ENCODE measurements at regions not wholly inside any gene's neighbourhood (a gene's known extent, or its start where the extent isn't known, plus 50 kb on each side); places are given as distances from the start of the nearest gene placed in this dataset.
"Not testable (repeated sequence)": the region's sequence is repeated elsewhere in the genome, so short reads cannot be mapped to it uniquely, and the experiment has no call there.

DNA sequence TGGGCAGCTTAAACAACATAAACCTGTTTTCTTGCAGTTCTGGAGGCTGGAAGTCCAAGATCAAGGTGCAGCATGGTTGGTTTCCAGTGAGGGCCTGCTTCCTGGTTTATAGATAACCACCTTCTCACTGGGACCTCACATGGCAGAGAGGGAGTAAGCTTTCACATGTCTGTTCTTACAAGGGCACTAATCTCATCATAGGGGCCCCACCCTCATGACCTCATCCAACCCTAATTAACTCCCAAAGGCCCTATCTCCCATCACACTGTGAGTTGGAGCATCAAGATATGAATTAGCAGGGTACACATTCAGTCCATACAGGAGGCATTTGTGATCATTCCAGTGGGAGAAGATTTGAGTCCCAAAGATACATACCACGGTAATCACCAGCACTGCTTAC, 50.5 kb upstream of the GRIN2A start:
- DNase-seq (ENCODE audit: low read depth): no peak

DNA sequence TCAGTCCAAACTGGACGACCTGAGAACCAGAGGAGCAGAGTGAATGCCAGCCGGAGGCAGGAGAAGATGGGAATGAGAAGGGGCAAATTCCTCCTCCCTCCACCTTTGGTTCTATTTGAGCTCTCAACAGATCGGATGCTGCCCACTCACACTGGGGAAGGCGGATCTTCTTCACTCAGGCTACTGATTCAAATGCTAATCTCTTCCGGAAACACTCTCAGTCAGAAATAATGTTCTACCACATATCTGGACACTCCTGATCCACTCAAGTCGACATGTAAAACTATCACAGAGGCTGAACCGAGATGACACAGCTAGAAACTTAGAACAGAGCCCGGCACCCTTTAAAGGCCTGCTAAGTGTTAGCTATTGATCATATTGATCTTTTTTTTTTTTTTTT, 57.4 kb upstream of the GRIN2A start:
- DNase-seq (ENCODE audit: low read depth): no peak

DNA sequence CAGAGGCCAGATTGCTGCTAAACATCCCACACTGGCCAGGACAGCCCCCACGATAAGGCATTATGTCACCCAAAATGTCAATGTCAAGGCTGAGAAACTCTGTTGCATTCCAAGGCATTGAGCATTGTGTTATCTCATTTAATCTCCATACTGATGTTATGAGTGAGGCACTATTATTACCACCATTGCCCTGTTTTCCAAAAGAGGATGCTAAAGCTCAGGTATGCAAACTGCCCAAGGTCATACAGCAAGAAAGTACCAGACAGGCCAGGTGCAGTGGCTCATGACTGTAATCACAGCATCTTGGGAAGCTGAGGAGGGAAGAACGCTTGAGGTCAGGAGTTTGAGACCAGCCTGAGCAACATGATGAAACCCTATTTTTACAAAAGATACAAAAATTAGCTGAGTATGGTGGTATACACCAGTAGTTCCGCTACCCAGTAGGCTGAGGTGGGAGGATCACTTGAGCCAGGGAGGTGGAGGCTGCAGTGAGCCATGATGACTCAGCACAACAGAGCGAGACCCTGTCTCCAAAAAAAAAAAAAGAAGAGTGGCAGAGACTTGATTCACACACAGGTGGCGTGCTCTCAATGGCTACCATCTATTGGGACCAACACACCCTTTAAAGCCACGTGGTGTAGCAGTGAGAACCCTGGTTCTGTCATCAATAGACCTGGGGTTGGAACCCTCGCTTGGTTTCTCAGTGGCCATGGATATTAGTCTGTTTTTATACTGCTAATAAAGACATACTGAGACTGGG, 58.8 kb upstream of the GRIN2A start:
- no peak for DNase-seq (ENCODE audit: low read depth)

DNA sequence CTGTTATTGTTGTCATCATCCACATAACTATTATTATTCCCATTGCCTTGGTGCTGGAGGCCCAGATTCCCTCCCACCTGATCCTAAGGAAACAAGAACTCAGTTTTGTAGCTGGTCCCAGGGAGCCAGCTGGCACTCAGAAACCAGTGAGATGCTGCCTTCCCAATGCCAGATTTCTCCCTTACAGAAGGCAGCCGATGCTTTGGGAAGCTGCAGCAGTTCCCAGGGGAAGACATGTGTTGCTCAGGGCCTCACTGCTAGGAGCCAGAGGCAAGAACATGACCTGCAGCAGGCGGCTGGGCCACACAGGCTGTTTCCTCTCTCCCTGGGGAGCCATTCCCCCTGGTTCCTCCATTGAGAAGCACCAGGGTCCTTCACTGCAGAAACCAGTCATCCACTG, 59.9 kb upstream of the GRIN2A start:
- DNase-seq (ENCODE audit: low read depth): no peak

DNA sequence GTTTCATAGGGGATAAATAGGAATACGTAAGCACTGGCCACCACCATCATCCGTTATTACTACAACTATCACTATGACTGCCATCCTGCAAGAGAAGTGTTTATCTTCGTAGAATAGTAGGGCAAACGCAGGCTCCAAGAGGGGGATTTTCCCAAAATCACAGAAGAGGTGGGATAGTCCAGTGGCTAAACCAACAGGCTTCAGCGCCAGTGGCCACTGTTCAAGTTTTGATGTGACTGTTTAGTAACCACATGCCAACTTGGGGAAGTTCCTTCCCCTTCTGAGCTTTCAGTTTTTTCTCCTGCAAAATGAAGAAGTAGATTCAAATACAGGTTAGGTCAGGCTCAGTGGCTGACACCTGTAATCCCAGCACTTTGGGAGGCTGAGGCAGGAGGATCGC, 60.7 kb upstream of the GRIN2A start:
- DNase-seq (ENCODE audit: low read depth): no peak

DNA sequence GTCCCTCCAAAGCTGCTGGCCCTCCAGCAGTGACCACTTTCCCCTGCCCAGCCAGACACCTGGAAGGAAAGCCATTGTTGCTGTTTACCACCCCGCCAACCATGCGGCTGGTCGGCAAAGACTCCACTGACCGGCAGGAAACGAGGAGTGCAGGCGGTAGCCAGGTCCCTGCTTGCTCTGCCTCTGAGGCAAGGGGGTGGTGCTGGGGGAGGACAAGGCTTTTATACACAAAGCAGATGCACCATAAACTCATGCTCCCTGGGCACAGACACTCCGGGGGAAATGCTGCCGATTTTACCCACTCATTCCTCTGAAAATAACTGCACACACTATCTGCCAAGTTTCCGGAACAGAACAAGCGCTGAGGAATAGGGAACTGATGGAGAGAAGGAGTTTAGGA, 62.8 kb upstream of the GRIN2A start:
- no peak for DNase-seq (ENCODE audit: low read depth)

DNA sequence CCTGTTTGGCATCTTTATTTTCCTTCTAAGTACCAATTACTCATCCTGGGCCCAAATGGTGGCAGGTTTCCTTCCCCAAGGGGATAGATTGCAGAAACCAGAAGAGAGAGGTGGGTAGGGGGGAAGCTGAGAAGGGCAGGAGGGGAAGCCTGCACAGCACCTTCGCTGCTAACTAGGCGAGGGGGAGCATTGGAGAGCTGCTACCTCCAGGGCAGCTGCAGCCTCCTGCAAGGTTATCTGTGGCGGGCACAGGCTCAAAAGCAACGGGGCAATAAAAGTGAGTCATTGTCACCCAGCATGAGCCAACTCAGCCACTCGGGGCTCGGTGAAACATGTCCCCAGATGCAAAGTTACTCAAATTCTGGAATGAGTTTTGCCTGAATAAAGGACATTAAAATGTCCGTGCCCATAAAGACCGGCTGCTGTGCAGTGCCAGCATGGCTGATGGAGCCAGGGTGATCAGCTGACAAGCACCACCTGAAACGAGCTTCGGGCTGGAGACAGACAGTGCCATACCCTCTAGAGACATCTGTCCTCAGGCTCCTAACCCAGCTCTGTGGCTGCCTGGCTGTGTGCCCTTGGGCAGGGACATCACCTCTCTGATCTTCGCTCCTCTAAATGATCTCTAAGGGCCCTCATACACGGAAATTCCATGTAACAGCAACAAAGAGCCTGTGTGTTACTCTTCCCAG, 68.1 kb upstream of the GRIN2A start:
- no peak for DNase-seq (ENCODE audit: low read depth)

DNA sequence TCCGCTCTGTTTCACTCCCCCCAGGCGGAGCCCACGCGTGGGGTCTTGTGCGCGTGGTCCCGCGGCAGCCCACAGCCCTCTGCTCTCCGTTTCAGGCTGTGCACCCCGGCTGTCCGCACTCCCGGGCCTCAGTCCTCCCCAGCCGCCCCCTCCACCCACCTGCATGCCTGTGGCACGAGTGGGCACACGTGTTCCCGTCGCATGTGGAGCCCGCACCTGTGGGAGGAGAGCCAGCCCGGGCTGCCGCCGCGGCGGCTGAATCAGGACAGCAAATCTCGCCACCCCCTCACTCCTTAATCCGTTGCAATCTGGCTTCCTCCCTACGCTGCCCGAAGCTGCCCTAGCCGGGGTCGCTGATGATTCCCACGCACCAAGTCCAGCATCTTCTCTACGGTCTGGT, 69.9 kb upstream of the GRIN2A start:
- DNase-seq (ENCODE audit: low read depth): no peak

DNA sequence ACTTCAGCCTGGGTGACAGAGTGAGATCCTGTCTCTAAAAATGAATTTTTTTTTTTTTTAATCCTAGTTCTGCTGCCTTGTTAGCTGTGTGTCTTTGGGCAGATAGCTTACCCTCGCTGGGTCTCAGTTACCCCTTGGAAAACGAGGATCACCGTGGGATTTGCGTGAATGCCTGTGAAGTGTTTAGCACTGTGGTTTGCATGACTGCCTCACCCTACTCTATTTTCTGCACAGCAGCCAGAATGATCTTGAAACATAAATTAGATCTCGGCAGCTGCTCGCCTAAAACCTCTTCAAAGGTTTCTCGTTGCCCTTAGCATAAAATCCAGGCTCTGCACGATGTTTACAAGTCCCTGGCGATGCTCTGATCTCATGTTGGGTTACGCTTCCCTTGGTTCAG, 71.2 kb upstream of the GRIN2A start:
- no peak for DNase-seq (ENCODE audit: low read depth)

DNA sequence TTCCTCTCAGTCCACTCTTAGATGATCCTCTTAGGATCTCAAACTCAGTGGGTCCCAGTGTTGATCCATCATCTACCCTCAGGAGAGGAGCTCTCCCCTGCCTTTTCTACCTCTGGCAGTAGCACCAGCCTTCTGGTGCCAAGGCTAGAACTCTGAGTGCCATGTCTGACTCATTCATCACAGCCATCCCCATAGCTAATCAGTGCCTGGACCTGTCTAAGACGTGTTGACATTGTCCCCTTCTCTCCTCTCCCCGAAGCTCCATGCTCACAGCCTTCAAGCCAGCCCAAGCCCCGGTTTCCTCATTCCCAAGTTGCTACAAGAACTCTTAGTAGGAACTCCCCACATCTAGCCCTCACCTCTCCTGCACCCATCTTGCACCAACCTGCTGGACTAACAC, 73.5 kb upstream of the GRIN2A start:
- DNase-seq (ENCODE audit: low read depth): no peak

DNA sequence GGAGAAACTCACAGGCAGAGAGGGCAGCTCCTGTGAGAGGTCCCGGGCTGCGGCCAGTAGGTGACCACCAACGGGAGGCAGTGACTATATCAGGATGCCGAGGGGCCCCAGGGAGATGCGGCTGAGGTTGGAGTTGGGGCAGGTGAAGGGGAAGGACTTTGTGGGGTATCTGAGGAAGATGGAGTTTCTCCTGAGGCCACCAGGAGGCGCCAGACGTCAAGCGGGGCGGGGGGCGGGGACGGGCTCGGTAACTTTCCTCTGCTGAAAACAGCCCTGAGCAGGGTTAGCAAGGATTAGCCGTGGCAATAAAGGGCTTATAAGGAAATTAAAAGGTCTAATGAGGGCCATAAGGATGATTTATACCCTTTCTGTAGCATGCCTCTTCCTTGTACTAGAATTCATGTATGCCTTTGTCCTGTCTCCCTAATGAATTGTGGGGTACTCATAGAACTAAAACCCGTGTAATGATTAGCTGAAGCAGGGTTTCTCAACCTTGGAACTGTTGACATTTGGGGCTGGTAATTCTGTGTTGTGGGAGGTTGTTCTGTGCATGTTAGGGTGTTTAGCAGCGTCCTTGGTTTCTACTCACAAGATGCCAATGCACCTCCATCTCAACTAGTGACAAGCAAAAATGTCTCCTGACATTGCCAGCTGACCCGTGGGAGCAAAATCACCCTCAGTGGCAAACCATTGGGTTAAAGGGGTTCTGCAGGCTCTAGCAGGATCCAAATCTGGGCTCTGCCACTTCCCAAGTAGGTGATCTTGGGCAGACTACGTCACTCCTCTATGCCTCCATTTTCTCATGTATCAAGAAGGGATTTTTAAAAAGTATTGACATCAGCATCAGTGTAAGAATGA, 74.8 kb upstream of the GRIN2A start:
- peak; percentile 10 for DNase-seq (ENCODE audit: low read depth)

DNA sequence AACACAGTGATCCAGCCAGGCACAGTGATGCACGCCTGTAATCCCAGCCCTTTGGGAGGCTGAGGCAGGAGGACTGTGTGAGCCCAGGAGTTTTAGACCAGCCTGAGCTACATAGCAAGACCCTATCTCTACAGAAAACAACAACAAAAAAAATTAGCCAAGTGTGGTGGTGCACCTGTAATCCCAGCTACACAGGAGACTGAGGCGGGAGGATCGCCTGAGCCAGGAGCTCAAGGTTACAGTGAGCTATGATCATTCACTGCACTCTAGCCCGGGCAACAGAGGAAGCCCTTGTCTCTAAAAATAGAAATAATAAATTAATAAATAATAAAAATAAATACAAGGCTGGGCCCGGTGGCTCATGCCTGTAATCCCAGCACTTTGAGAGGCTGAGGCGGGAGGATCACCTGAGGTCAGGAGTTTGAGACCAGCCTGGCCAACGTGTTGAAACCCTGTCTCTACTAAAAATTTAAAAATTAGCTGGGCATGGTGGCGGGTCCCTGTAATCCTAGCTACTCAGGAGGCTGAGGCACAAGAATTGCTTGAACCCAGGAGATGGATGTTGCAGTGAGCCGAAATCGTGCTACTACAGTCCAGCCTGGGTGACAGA, 75.5 kb upstream of the GRIN2A start:
- not testable (repeated sequence) for DNase-seq (ENCODE audit: low read depth)

DNA sequence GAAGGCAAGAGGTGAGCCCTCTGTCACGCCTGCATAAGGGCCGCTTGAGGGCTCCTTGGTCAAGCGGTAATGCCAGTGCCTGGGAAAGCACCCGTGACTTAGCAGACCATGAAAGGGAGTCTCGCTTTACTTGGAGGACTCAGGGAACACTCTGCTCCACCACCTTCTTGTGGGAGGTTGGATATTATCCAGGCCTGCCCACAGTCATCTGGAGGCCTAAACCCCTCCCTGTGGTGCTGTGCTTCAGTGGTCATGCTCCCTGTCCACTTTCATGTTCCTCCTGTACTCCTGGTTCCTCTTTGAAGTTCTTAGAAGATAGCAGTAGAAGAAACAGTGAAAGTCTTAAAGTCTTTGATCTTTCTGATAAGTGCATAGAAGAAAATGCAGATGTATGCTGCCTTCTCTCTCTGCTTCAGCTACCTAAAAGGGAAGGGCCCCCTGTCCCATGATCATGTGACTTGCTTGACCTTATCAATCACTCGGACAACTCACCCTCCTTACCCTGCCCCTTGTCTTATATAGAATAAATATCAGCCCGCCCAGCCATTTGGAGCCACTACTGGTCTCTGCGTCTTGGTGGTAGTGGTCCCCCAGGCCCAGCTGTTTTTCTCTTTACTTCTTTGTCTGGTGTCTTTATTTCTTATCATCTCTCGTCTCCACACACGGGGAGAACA, 76.8 kb upstream of the GRIN2A start:
- not testable (repeated sequence) for DNase-seq (ENCODE audit: low read depth)

DNA sequence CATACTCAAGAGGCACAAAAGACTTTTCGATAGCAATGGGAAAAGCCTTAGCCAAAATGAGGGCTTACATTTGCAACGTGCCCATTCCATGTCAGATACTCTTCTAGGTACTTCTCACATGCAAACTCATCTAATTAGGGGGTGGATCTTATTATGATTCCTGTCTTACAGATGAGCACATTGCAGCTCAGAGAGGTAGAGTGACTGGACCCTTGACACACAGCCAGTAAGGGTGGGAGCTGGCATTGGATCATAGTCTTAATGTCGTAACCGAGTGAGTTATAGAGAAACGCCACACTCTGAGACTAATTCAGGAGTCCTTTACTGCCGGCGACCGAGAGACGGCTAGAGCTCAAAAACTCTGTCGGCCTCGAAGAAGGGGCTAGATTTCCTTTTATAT, 78.8 kb upstream of the GRIN2A start:
- DNase-seq (ENCODE audit: low read depth): no peak

DNA sequence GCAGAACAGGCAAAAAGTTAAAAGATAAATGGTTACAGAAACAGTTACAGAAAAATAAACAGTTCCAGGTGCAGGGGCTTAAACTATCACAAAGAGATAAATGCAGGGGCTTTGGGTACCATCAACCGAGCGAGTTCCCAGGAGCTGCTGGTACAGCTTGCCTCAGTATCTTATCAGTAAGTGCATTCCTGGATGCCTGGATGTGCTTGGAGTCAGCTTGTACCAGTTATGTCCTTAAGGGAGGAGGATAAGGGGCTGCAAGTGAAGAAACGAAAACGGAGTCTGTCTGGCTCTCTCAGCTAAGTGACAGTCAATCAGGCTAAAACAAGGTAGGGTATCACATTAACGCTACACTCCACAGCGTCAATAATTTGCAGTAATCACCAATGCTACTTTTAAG, 79.3 kb upstream of the GRIN2A start:
- not testable (repeated sequence) for DNase-seq (ENCODE audit: low read depth)

DNA sequence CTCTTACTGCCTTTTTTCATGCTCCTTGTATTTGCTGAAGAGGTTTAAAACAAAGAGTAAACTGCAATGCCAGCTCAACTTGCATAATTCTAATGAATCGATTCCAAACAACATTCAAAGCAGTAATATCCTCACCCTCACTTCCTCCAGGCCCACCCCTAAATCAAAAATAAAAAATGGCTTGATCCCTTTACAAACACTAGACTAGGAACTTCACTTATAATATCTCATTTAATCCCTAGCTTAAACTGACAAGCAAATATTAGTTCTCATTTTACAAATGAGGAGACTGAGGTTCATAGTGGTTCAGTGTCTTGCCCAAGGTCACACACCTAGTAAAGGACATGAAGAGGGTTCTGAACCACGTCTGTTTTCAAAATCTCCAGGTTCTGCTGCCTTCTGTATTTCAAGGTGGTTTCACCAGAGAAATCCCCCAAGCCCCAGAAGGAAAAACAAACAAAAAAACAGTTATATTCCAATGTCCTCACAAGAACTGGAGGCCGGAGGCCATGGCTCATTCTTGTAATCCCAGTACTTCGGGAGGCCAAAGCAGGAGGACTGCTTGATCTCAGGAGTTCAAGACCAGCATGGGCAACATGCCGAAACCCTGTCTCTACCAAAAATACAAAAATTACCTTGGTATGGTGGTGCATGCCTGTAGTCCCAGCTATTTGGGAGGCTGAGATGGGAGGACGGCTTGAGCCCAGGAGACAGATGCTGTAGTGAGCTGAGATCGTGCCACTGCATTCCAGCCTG, 80.3 kb upstream of the GRIN2A start:
- DNase-seq (ENCODE audit: low read depth): no peak

DNA sequence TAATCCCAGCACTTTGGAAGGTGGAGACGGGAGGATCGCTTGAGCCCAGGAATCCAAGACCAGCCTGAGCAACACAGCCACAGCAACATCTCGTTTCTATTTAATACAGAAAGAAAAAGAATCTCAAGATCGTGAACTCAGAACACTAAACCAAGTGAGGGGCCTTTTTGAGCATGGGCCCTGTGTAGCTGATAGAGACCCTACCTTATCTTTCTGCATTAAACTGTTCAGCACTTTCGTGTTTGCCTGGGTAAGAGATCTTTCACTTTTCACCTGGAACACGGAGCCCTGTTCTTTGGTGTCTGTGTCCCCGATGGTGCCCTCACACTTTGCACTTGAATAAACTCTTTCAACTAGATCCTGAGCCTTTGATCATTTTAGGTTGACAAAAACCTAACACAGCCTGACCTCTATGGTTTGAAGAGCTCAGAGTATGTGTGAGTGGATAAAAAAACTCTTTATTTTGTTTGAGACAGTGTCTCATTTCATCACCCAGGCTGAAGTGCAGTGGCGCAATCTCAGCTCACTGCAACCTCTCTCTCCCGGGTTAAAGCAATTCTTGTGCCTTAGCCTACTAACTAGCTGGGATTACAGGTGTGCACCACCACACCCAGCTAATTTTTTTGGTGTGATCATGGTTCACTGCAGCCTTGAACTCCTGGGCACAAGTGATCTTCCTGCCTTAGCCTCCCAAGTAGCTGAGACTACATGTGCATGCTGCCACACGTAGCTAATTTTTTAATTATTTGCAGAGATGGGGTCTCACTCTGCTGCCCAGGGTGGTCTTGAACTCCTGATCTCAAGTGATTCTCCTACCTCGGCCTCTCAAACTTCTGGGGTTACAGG, 83.8 kb upstream of the GRIN2A start:
- DNase-seq (ENCODE audit: low read depth): no peak

DNA sequence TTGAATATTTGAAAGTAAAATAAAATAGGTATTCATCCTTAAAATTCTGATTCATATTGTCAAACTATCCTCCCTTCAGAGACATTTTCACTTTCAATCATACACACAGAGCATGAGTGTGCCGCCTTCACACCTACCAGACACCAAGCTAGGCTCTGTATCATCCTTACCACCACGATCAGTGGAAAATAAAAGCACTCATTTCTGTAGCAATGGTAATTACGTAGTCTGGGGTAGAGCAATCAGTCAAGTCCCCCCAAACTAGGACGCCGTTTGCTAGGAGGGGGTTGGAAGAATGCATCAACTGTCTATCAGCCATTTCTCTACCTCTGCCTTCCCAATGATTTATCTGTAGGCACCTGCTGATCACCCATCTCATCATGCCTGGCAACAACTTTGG, 84.6 kb upstream of the GRIN2A start:
- DNase-seq (ENCODE audit: low read depth): no peak

DNA sequence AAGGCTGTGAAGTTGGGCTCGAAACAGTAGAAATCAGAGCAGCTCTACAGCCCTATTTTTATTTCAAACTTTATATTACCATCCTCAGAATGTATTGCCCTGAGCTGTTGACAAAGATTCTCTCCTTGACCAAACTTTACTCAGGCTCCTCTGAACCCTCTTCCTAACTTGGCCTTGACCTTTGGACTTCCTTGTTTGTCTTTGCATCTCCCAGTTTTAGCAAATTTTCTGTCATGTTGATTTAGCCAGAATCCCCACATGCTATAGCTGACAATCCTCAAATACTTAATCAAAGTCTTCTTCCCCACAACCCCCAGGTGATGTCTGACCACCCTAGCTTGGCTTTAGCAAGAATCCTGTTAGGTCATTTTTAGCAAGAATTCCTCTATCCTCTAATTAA, 87.4 kb upstream of the GRIN2A start:
- no peak for DNase-seq (ENCODE audit: low read depth)

DNA sequence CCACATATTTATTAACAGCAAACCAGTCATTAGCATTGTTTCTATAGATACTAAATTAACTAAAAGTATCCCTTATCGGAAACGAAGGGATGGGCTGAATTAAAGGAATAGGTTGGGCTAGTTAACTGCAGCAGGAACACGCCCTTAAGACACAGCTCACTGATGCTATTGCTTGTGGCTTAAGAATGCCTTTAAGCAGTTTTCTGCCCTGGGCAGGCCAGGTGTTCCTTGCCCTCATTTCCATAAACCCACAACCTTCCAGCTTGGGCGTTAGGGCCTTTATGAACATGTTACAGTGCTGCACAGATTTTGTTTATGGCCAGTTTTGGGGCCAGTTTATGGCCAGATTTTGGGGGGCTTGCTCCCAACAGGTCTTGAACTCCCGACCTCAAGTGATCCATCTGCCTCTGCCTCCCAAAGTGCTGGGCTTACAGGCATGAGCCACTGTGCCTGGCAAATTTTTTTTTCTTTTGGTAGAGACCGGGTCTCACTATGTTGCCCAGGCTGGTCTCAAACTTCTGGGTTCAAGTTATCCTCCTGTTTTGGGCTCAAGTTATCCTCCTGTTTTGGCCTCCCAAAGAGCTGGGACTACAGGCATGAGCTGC, 90.1 kb upstream of the GRIN2A start:
- DNase-seq (ENCODE audit: low read depth): not testable (repeated sequence)
